OCI-LY7 (cell line): ENCODE measurements at regions not wholly inside any gene's neighbourhood (a gene's known extent, or its start where the extent isn't known, plus 50 kb on each side); places are given as distances from the start of the nearest gene placed in this dataset.

ENCODE experiments used
- BruUV-seq: library from RNA; stranded (reverse); fragments of 400-500 nt; replicated peaks from 2 replicates; lab custom pipeline; 2021; lab: Mats Ljungman, UMichigan
- CTCF ChIA-PET: fragments of 300-600 bp; sonication (Branson Sonifier 250); formaldehyde crosslinking; loops from one replicate; lab custom pipeline; 2022; ENCODE audit warnings: antibody characterized with exemption; ENCODE audit not compliant: unreplicated experiment; lab: Charles Lee
- POLR2A ChIA-PET: fragments of 300-600 bp; sonication (Branson Sonifier 250); formaldehyde crosslinking; loops from one replicate; lab custom pipeline; 2022; ENCODE audit warnings: antibody characterized with exemption; lab: Charles Lee
- DNase-seq: peaks from one replicate; pipeline ENCODE4 v3.0.0-alpha.2; 2015; ENCODE audit warnings: low spot score
- H2AFZ ChIP-seq: fragments of 200-600 bp; sonication (generic), shearing (Covaris generic); 2 replicates; pipeline ENCODE4 v1.6.1; 2014; ENCODE audit warnings: mild to moderate bottlenecking, antibody characterized with exemption, low read length, moderate library complexity
- H3K27ac ChIP-seq: fragments of 200-600 bp; sonication (generic); 2 replicates; pipeline ENCODE4 v1.5.1; 2014; ENCODE audit warnings: mixed run types, low read depth, mild to moderate bottlenecking, moderate library complexity, low read length, inconsistent platforms; ENCODE audit not compliant: poor library complexity, severe bottlenecking
- H3K36me3 ChIP-seq: fragments of 200-600 bp; sonication (generic); 2 replicates; pipeline ENCODE4 v1.6.1; 2014; ENCODE audit warnings: mild to moderate bottlenecking, antibody characterized with exemption, low read length, moderate library complexity, mixed read lengths; ENCODE audit not compliant: insufficient read depth
- H3K4me1 ChIP-seq: fragments of 200-600 bp; sonication (generic); 2 replicates; pipeline ENCODE4 v1.5.1; 2014; ENCODE audit warnings: mild to moderate bottlenecking, low read length; ENCODE audit not compliant: insufficient read depth, poor library complexity, severe bottlenecking
- H3K4me2 ChIP-seq: fragments of 200-600 bp; sonication (generic); 2 replicates; pipeline ENCODE4 v1.6.1; 2014; ENCODE audit warnings: mild to moderate bottlenecking, low read length
- H3K4me3 ChIP-seq: fragments of 200-600 bp; sonication (generic); 2 replicates; pipeline ENCODE4 v1.5.1; 2014; ENCODE audit warnings: mild to moderate bottlenecking, low read depth, low read length; ENCODE audit not compliant: poor library complexity, severe bottlenecking
- H3K79me2 ChIP-seq: fragments of 200-600 bp; sonication (generic); 2 replicates; pipeline ENCODE4 v1.6.1; 2016; ENCODE audit warnings: low read depth, mild to moderate bottlenecking, low read length, moderate library complexity, mixed read lengths; ENCODE audit not compliant: insufficient read depth
- H3K9me2 ChIP-seq: fragments of 200-600 bp; sonication (generic); 2 replicates; pipeline ENCODE4 v1.6.1; 2016; ENCODE audit warnings: mild to moderate bottlenecking, low read length, mixed read lengths; ENCODE audit not compliant: insufficient read depth
- H3K9me3 ChIP-seq: fragments of 200-600 bp; sonication (generic); 2 replicates; pipeline ENCODE4 v1.6.1; 2014; ENCODE audit warnings: mild to moderate bottlenecking, mixed run types, low read length, mixed read lengths
- H4K20me1 ChIP-seq: fragments of 200-600 bp; sonication (generic); 2 replicates; pipeline ENCODE4 v1.6.1; 2014; ENCODE audit warnings: mild to moderate bottlenecking, antibody characterized with exemption, low read length, moderate library complexity, mixed read lengths; ENCODE audit not compliant: insufficient read depth
- EZH2phosphoT487 ChIP-seq: fragments of 200-600 bp; sonication (generic); IDR thresholded peaks from 2 replicates; pipeline ENCODE4 v1.6.1; 2018; ENCODE audit warnings: low read depth, borderline replicate concordance, mild to moderate bottlenecking, mixed run types, antibody characterized with exemption, low read length, moderate library complexity, mixed read lengths
- intact Hi-C: fragments of 100-400 bp; cut with micrococcal nuclease; formaldehyde crosslinking; loops from one replicate; pipeline ENCODE4 v1.10.0; 2022; ENCODE audit not compliant: unreplicated experiment
- TF ChIP-seq, protein P1 (sequence below): fragments of 200-600 bp; sonication (generic); conservative IDR thresholded peaks from 2 replicates; pipeline ENCODE4 v1.5.1; 2014; ENCODE audit warnings: mild to moderate bottlenecking, antibody characterized with exemption, low read length, moderate library complexity, mixed read lengths

DNA sequence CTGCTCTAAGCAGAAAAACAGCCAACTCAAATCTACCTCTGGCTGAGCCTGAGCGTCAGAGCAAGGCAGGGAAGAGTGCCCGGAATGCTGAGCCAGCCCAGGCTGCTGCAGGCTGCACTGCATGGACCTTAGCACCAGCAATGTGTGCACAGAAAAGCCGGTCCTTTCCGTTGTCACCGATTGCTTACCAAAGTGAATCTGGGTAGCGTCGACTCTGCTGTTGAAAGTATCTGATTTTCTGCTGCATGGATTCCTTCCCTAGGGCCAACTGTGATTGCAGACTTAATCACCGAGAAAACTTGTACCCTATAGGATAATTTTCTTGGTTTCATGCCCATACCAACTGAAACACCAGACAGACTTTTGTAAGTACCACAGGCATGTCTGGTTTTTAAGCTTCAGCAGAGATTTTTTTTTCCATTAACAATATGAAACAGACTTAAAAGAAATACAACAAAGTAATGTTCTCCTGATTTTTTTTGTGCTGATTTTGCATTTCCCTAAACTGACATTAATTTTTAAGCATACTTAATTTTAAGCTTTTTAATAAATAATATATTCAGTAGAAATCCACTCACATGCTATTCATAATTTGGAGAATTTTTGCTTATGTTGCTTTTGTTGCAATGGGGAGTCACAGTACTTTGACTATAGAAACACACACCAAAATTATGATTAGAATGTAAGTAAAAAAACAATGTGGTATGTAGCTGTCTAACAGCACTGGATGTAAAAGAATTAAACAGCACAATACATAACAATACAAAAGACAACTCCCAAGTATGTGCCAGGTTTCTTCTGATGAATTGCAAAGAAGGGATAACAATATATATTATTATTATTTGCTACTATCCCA lies 218.0 kb downstream of the THBS2 start:
- no peaks in the 10 kb centered on the region for H3K79me2 ChIP-seq
- no peak for DNase-seq
- no peaks in the 10 kb centered on the region for H3K9me2 ChIP-seq
- no peak overlapping the region for H3K4me2 ChIP-seq
- H3K4me3 ChIP-seq, result no peak overlapping the region
- H2AFZ ChIP-seq, result no peak overlapping the region
- no peaks in the 10 kb centered on the region for H3K4me1 ChIP-seq
- CTCF ChIA-PET, result no interaction called here
- intact Hi-C loops, result no loop called here
- H3K27ac ChIP-seq, result no peak overlapping the region
- no peaks in the 10 kb centered on the region for H4K20me1 ChIP-seq
- no peaks in the 10 kb centered on the region for H3K36me3 ChIP-seq
- H3K9me3 ChIP-seq, result no peaks in the 10 kb centered on the region
- BruUV-seq, result no TSS peak
- POLR2A ChIA-PET, result no interaction called here
- TF ChIP-seq, protein P1, sequence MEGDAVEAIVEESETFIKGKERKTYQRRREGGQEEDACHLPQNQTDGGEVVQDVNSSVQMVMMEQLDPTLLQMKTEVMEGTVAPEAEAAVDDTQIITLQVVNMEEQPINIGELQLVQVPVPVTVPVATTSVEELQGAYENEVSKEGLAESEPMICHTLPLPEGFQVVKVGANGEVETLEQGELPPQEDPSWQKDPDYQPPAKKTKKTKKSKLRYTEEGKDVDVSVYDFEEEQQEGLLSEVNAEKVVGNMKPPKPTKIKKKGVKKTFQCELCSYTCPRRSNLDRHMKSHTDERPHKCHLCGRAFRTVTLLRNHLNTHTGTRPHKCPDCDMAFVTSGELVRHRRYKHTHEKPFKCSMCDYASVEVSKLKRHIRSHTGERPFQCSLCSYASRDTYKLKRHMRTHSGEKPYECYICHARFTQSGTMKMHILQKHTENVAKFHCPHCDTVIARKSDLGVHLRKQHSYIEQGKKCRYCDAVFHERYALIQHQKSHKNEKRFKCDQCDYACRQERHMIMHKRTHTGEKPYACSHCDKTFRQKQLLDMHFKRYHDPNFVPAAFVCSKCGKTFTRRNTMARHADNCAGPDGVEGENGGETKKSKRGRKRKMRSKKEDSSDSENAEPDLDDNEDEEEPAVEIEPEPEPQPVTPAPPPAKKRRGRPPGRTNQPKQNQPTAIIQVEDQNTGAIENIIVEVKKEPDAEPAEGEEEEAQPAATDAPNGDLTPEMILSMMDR, result no peak
- TF ChIP-seq EZH2phosphoT487, result no peak

DNA sequence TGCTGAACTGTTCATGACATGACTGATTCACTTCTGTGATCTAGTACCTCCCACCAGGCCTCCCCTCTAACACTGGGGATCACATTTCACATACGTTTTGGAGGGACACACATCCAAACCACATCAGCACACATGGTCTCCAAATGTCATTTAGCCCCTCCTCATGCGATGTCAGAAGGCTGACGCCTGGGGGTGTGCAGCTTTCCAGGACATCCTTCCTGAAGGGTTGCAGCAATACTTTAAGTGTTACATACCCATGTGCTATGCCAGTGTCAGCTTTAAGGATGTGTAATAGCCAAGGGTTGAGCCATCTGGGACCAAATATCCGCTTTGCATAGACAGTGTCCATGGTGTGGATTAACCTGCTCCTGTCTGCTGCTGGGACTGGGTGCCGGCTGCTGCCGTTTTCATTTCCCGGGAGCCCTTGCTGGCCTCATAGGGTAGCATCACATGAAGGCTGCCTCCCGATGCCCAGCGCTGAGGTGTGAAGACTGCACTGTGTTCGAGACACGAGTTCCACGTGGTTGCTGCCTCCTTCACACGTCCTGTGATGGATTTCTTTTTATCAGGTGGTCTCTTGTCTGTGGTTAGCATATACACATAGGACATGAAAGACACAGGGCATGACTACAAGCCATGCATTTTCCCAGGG lies 219.0 kb downstream of the THBS2 start:
- intact Hi-C loops, result no loop called here
- Histone ChIP-seq H3K27ac (no peak overlapping the region), H3K4me2 (no peak overlapping the region), H3K36me3 (no peaks in the 10 kb centered on the region), H2AFZ (no peak overlapping the region), H3K9me2 (no peaks in the 10 kb centered on the region), H3K4me1 (no peaks in the 10 kb centered on the region), H3K9me3 (no peaks in the 10 kb centered on the region), H3K4me3 (no peak overlapping the region), H3K79me2 (no peaks in the 10 kb centered on the region), H4K20me1 (no peaks in the 10 kb centered on the region)
- ChIA-PET CTCF (no interaction called here), POLR2A (no interaction called here)
- DNase-seq, result no peak
- TF ChIP-seq EZH2phosphoT487, result no peak
- TF ChIP-seq, protein P1, result no peak
- no TSS peak for BruUV-seq

DNA sequence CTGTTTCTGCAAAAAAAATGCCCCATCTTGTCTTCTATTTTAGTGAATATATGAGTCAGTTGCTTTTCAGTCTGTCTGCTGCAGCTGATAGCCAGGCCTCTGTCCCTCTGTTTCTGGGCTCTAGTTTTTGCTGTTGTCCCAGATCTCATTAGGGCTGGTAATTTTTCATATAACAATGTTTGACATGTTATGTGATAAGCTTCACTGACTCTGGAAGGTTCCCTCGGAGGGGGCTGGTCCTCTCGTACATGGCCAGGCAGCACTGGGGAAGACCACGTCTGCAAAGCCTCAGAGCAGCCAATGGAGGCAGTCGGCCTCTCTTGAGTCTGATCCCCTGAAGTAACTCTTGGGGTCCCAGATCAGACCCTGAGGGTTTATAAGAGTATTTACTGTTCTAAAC lies 223.8 kb downstream of the THBS2 start:
- H3K36me3 ChIP-seq, result no peaks in the 10 kb centered on the region
- H3K9me2 ChIP-seq, result no peaks in the 10 kb centered on the region
- CTCF ChIA-PET, result no interaction called here
- H3K9me3 ChIP-seq, result peaks cover 7% of the 10 kb centered on the region
- POLR2A ChIA-PET, result interaction anchor here (0.8 kb wide), 1 partner anchor 12 kb away, joined by 4 read pairs; no protein-coding TSS in a partner anchor
- H4K20me1 ChIP-seq, result no peaks in the 10 kb centered on the region
- H3K4me3 ChIP-seq, result no peak overlapping the region
- no TSS peak for BruUV-seq
- H2AFZ ChIP-seq, result no peak overlapping the region
- no peak for DNase-seq
- H3K79me2 ChIP-seq, result no peaks in the 10 kb centered on the region
- no peaks in the 10 kb centered on the region for H3K4me1 ChIP-seq
- no peak overlapping the region for H3K4me2 ChIP-seq
- TF ChIP-seq EZH2phosphoT487, result no peak
- TF ChIP-seq, protein P1, result no peak
- intact Hi-C loops, result no loop called here
- H3K27ac ChIP-seq, result no peak overlapping the region
